ENCODE measurements at regions not wholly inside any gene's neighbourhood (a gene's known extent, or its start where the extent isn't known, plus 50 kb on each side); places are given as distances from the start of the nearest gene placed in this dataset.

DNA sequence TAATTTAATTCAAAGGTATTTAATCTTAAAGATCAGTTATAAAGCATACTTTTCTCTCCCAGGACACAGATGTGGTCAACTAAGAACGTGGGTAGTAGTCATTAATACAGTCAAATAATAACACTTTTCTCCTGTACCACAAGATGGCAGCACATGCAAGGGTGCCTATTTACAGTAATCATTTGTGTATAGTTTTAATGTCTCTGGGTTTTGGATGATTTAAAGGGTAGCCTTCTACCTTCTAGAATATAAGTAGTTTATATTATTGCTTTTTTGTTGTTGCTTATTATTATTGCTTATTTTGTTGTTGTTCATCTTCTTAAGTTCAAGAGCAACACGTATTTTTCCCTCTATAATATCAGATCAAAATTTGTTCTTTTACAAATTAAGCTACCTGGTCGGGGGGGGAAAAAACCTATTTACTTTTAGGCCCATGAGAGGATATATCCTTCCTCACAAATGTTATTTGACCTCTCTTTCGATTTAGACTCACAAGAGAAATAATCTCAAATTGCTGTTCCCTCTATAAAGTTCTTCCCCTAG lies 59.6 kb upstream of the SLC27A6 start:
- DNase-seq (ENCODE audit: low read depth) = peak; percentile 83
- H3K4me3 ChIP-seq (ENCODE audit: low read depth, low read length) = no peak overlapping the region
- TF ChIP-seq, protein P1, sequence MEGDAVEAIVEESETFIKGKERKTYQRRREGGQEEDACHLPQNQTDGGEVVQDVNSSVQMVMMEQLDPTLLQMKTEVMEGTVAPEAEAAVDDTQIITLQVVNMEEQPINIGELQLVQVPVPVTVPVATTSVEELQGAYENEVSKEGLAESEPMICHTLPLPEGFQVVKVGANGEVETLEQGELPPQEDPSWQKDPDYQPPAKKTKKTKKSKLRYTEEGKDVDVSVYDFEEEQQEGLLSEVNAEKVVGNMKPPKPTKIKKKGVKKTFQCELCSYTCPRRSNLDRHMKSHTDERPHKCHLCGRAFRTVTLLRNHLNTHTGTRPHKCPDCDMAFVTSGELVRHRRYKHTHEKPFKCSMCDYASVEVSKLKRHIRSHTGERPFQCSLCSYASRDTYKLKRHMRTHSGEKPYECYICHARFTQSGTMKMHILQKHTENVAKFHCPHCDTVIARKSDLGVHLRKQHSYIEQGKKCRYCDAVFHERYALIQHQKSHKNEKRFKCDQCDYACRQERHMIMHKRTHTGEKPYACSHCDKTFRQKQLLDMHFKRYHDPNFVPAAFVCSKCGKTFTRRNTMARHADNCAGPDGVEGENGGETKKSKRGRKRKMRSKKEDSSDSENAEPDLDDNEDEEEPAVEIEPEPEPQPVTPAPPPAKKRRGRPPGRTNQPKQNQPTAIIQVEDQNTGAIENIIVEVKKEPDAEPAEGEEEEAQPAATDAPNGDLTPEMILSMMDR (conservative IDR thresholded peaks at IDR 0.05; ENCODE audit: low read depth, low read length) = peak; percentile 74

DNA sequence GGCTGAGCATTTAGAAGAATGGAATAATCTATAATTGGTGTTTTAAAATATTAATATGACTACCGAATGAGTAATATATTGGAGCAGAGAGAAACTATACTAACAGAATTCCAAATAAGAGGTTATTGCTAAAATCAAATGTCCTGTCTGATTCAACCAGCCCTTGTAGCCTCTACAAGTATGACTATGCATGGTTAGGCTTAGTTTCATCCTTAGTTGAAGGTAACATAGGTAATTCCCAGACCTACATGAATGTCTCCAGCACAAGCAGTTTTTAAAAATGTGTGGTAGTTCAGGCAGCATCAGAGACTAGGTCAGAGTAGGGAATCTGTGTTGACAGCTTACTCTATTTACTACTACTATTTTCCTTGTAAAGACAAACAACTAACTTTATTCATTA lies 51.7 kb upstream of the SLC27A6 start:
- TF ChIP-seq, protein P1 (conservative IDR thresholded peaks at IDR 0.05; ENCODE audit: low read depth, low read length) = no peak
- H3K4me3 ChIP-seq (ENCODE audit: low read depth, low read length) = no peak overlapping the region
- no peak for DNase-seq (ENCODE audit: low read depth)

All from choroid plexus epithelial cell (primary cell).